ENCODE measurements at regions not wholly inside any gene's neighbourhood (a gene's known extent, or its start where the extent isn't known, plus 50 kb on each side); places are given as distances from the start of the nearest gene placed in this dataset.

DNA sequence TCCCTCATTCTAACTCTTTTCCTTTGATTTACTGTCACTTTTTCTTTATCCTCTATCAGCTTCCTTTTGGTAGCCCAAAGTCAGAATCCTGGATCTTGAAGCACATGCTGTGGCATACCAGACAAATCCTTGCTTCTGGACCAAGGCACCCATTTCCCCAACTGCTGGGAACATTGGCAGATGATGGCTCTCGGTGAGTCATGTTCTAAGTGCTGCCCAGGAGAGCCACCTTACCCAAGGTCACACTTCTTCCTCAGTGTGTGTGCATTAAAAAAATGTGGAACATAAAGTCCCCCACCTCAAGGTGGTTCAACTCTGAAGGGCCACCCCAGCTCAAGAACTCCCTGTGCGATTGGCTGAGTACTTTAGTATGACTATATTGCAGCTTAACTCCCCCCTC is 141.4 kb upstream of the PUM3 start:
- H3K79me2 ChIP-seq (ENCODE audit: insufficient read depth, low read length), result no peaks in the 10 kb centered on the region
- H3K4me1 ChIP-seq (ENCODE audit: control insufficient read depth in 1 of 2, insufficient read depth in 2 of 2, low read length in 2 of 2), result no peaks in the 10 kb centered on the region
- TF ChIP-seq, protein P1, sequence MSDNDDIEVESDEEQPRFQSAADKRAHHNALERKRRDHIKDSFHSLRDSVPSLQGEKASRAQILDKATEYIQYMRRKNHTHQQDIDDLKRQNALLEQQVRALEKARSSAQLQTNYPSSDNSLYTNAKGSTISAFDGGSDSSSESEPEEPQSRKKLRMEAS (IDR thresholded peaks at IDR 0.05), result no peak
- no peak for TF ChIP-seq POLR2AphosphoS5 (IDR thresholded peaks at IDR 0.05; ENCODE audit: low read depth, low read length)
- TF ChIP-seq, protein P2, sequence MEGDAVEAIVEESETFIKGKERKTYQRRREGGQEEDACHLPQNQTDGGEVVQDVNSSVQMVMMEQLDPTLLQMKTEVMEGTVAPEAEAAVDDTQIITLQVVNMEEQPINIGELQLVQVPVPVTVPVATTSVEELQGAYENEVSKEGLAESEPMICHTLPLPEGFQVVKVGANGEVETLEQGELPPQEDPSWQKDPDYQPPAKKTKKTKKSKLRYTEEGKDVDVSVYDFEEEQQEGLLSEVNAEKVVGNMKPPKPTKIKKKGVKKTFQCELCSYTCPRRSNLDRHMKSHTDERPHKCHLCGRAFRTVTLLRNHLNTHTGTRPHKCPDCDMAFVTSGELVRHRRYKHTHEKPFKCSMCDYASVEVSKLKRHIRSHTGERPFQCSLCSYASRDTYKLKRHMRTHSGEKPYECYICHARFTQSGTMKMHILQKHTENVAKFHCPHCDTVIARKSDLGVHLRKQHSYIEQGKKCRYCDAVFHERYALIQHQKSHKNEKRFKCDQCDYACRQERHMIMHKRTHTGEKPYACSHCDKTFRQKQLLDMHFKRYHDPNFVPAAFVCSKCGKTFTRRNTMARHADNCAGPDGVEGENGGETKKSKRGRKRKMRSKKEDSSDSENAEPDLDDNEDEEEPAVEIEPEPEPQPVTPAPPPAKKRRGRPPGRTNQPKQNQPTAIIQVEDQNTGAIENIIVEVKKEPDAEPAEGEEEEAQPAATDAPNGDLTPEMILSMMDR (IDR thresholded peaks at IDR 0.05 in 2 of 3, conservative IDR thresholded peaks at IDR 0.05 in 1 of 3; ENCODE audit: borderline replicate concordance in 1 of 3, insufficient read depth in 1 of 3, low read depth in 2 of 3, low read length in 2 of 3), result no peak
- TF ChIP-seq RAD21 (IDR thresholded peaks at IDR 0.05; ENCODE audit: low read depth), result no peak
- TF ChIP-seq EZH2phosphoT487 (IDR thresholded peaks at IDR 0.05; ENCODE audit: borderline replicate concordance), result no peak
- no peak for TF ChIP-seq JUND (IDR thresholded peaks at IDR 0.05)
- no peak for TF ChIP-seq POLR2A (IDR thresholded peaks at IDR 0.05; ENCODE audit: borderline replicate concordance, extremely low read depth, insufficient read depth, insufficient read length)
- TF ChIP-seq ZNF274 (IDR thresholded peaks at IDR 0.05; ENCODE audit: low read depth, low read length), result no peak
- TF ChIP-seq ZBTB33 (IDR thresholded peaks at IDR 0.05; ENCODE audit: extremely low read depth, insufficient replicate concordance, low read length), result no peak
- TF ChIP-seq, protein P3, sequence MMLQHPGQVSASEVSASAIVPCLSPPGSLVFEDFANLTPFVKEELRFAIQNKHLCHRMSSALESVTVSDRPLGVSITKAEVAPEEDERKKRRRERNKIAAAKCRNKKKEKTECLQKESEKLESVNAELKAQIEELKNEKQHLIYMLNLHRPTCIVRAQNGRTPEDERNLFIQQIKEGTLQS (IDR thresholded peaks at IDR 0.05), result no peak
- TF ChIP-seq SIN3A (IDR thresholded peaks at IDR 0.05; ENCODE audit: low read depth), result no peak
- TF ChIP-seq CEBPB (IDR thresholded peaks at IDR 0.05; ENCODE audit: low read depth), result no peak
- no peak for TF ChIP-seq ELF1 (IDR thresholded peaks at IDR 0.05; ENCODE audit: borderline replicate concordance, low read depth)
- TF ChIP-seq, protein P4, sequence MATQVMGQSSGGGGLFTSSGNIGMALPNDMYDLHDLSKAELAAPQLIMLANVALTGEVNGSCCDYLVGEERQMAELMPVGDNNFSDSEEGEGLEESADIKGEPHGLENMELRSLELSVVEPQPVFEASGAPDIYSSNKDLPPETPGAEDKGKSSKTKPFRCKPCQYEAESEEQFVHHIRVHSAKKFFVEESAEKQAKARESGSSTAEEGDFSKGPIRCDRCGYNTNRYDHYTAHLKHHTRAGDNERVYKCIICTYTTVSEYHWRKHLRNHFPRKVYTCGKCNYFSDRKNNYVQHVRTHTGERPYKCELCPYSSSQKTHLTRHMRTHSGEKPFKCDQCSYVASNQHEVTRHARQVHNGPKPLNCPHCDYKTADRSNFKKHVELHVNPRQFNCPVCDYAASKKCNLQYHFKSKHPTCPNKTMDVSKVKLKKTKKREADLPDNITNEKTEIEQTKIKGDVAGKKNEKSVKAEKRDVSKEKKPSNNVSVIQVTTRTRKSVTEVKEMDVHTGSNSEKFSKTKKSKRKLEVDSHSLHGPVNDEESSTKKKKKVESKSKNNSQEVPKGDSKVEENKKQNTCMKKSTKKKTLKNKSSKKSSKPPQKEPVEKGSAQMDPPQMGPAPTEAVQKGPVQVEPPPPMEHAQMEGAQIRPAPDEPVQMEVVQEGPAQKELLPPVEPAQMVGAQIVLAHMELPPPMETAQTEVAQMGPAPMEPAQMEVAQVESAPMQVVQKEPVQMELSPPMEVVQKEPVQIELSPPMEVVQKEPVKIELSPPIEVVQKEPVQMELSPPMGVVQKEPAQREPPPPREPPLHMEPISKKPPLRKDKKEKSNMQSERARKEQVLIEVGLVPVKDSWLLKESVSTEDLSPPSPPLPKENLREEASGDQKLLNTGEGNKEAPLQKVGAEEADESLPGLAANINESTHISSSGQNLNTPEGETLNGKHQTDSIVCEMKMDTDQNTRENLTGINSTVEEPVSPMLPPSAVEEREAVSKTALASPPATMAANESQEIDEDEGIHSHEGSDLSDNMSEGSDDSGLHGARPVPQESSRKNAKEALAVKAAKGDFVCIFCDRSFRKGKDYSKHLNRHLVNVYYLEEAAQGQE (IDR thresholded peaks at IDR 0.05; ENCODE audit: low read depth), result no peak
- no peak for TF ChIP-seq TCF7L2 (IDR thresholded peaks at IDR 0.05; ENCODE audit: borderline replicate concordance, extremely low read depth, insufficient read depth, insufficient read length)
- no peak for TF ChIP-seq CBX3 (IDR thresholded peaks at IDR 0.05; ENCODE audit: low read depth)
- ATAC-seq (no peak), DNase-seq (ENCODE audit: low read depth, low spot score) (no peak)
- H3K9me3 ChIP-seq (ENCODE audit: control insufficient read depth in 1 of 2, insufficient read depth in 1 of 2, low read depth in 1 of 2, low read length in 2 of 2), result no peaks in the 10 kb centered on the region
- H3K9ac ChIP-seq (ENCODE audit: low read length), result no peak overlapping the region
- no peak overlapping the region for H3K27ac ChIP-seq (ENCODE audit: low read depth, low read length)
- H3K36me3 ChIP-seq (ENCODE audit: control insufficient read depth in 1 of 2, insufficient read depth in 2 of 2, low read length in 2 of 2), result no peaks in the 10 kb centered on the region
- RAD21 ChIA-PET (ENCODE audit: low non-redundant PET in 1 of 2, low total read pairs in 2 of 2, uncharacterized antibody in 2 of 2, unreplicated experiment in 2 of 2), result no interaction called here
- CTCF ChIA-PET, result no interaction called here
- no peaks in the 10 kb centered on the region for H4K20me1 ChIP-seq (ENCODE audit: insufficient read depth)
- H2AFZ ChIP-seq (ENCODE audit: low read depth, low read length, poor library complexity, severe bottlenecking), result no peak overlapping the region
- H3K4me3 ChIP-seq (replicated peaks in 1 of 2; ENCODE audit: low read depth in 1 of 2, low read length in 2 of 2), result no peak overlapping the region
- H3K9me2 ChIP-seq (ENCODE audit: insufficient read depth), result no peaks in the 10 kb centered on the region
- intact Hi-C loops (cut with micrococcal nuclease), result no loop called here
- POLR2A ChIA-PET, result no interaction called here
- no peak overlapping the region for H3K4me2 ChIP-seq (ENCODE audit: low read length)
- no TSS peak for BruUV-seq (replicated peaks)
- H3K27me3 ChIP-seq (ENCODE audit: insufficient read depth, low read length), result peaks cover 36% of the 10 kb centered on the region

Measured in HCT116 (cell line).